GM21717 (cell line): ENCODE measurements at regions not wholly inside any gene's neighbourhood (a gene's known extent, or its start where the extent isn't known, plus 50 kb on each side); places are given as distances from the start of the nearest gene placed in this dataset.

Experiments
- ATAC-seq: cut with Tn5 transposase; IDR thresholded peaks from one replicate; pipeline ENCODE4 v1.9.1; 2021; ENCODE audit warnings: mild to moderate bottlenecking, moderate library complexity; ENCODE audit not compliant: unreplicated experiment

DNA sequence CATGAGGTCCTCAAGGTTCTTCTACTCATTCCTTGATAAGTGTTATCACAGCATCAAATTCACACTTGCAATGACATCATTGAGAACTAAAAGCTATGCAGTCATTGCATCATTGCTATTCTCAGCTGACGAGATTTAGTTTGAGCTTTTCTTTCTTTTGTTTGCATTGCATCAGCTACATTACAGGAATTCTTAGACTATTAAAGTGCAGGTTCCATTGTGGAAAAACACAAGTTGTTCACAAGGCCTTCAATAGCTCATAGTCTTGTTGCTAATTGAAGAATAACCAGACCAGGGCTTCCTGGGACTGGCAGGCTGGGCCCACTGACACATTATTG, 139.3 kb downstream of the CXCL12 start:
- ATAC-seq, result no peak

DNA sequence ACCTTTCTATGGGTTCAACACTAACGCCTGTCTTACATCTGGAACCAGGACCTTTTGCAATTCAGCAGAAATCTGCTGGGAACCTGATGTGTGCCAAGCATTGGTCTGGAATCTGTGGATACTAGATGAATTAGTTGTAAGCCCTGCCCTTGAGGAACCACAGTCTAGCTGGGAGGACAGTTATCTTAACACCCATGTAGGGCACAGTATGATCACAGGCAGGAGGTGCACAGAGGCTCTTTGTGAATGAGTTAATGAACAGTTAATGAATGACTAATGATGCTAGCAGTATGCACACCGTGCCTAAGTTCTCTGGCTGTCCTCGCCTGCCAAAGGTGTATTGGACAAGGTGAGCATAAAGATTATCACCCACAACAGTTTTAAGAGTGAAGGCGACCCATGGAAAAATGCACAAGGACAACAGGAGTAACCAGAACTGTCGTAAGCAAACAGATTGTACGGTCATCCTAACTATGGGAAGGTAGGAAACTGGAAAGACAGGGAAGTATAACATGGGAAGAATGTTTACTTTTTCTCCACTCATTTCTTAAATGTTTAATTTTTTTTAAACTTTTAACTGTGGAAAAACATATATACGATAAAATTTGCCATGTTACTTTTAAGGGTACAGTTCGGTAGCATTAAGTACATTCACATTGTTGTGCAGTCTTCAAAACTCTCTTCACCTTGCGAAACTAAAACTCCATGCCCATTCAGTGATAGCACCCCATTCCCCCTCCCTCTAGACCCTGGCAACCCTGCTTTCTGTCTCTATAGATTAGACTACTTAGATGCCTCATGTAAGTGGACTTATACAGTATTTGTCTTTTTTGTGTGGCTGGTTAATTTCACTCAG, 139.9 kb downstream of the CXCL12 start:
- ATAC-seq, result no peak

DNA sequence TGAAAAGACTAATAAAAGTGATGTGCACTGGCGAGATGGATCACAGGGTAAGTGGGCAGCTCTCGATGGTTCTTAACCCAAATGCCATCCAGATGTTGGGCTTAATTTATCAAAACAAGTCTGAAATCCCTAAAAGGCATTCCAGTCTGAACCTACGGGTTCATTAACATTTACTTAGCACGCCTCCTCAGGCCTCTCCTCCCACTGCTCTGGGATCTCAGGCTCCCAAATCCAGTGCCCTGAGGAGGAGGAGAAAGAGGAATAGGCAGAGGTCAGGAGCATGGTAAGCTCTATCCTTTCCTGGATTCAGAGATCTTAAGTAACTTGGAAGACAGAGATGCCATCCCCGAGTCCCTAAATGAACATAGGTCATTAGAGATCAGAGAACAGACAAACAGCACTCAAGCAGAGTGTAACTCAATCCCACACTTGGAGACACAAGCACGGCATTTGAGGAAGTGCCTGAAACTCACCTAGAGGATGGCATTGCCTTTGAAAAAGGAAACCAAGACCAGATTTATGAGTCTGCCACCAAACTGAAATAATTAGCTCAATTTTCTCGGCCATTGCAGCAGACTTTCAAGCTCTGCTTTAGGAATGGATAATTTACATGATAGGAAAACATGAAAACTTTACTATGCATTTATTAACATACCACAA, 140.9 kb downstream of the CXCL12 start:
- ATAC-seq, result no peak

DNA sequence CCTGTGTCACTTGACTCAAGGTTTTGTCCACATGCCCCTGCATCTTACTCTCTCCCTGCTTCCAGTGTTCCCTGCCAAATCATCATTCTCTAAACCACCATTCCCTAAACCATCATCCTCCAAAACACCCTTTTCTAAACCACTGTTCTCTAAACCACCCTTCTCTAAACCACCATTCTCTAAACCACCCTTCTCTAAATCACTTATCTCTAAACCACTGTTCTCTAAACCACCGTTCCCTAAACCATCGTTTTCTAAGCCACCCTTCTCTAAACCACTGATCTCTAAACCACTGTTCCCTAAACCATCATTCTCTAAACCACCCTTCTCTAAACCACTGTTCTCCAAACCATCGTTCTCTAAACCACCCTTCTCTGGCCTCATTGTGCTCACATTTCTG, 142.1 kb downstream of the CXCL12 start:
- no peak for ATAC-seq

DNA sequence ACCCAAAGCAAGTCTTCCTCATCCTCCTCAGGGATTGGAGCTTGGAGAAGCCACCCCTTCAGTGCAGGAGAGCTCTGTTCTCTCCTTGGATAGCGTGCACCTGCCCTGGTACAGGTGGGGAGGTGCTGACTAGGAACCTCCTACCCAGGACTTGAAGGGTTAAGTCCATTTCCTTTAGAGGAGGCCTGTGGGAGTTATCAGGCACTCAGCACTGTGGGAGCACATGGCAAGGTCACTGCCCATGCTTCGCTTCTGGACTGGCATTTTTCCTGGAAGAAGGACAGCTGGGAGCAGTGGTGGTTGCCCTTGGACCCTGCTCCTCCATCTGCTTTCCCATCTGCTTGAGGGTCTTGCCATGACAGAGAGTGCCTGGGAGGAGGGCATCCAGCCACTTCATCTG, 142.8 kb downstream of the CXCL12 start:
- no peak for ATAC-seq

DNA sequence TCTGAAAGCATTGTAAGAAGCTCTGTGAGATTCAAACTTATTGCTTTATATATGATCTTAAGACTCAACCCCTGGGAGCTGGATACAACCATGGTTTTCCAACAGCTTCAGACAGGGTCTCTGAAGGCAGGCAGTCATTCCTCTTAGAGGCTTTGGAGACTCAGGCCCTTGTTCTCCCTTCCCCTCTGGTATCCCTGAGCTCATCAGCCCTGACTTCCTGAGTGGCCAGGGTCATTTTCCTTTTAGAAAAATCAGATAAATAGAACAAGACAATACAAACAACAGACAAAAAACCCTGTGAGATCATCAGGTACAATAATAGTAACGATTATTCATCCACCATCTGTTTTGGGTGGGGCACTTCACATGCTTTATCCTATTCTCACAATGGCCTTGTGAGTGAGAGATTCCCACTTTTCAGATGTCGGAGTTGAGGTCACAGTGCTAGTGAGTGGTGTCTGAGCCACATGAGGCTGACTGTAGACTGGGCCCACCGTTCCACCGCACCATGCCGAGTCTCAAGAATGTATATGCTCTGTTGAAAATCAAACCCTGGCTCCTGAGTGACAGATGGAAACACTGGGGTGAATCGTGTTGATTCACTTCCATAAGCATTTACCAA, 144.2 kb downstream of the CXCL12 start:
- ATAC-seq, result no peak

DNA sequence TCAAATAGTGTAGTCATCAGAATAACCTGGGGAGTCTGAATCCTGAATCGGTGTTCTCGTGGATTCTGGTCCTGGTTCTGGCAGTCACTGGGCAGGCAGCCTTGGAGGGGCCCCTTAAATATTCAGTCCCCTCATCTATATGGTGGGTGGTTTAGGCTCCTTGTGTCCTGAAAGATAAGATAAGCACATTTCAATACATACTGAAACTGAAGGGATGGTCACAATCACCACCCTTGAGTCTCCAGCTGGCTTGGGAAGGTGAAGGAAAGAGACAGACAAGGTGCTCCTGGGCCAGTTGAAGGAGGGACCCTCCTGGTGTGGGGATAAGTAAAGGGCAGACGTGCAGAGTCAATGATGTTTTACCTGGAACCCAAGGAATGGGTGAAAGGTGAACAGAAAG, 146.7 kb downstream of the CXCL12 start:
- no peak for ATAC-seq

DNA sequence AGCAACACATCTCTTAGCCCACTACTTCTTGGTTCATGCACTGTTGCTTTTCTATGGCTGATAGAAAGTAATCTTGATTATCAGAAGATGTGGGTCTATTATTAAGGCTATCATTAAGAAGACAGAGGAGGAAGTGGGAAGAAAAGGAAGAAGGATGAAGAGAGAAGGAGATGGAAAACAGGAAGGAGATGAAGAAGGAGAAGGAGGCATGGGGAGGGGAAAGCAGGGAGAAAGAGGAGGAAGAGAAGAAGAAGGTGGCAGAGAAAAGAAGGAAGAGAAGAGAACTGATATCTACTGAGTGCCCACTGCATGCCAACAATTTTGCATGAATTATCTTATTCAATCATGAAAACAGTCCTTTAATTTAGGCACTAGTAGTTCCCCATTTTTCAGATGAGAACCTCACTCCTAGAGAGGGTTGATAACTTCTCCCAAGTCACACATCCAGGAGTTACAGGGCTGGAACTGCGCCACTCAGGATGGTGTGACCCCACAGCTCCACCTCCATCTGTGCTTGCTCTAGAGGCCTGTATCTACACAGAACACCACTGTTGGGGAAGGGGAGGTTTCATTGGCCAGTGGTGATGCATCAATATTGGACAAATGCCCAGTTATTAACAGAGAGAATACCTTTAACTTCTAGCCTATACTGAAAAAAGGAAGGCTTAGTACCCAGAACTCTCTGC, 147.4 kb downstream of the CXCL12 start:
- ATAC-seq, result no peak

DNA sequence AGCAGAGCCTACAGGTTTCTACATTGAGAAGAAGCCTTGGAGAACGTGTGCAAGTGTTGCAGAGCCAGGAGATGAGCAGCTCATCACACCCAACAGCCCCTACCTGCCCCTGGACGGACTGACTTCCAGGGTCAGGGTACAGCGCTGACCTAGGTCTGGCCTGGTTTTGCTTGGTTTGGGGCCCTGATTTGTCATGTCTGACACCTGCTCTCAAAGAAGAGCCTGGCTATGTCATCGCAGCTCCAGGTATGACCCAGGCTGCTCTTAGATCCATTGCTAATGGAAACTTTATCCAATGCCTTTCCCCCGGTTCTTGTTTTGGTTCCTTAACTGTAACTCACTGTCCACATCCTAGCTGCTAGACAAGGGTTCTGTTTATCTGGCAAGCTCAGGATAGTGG, 149.5 kb downstream of the CXCL12 start:
- no peak for ATAC-seq

DNA sequence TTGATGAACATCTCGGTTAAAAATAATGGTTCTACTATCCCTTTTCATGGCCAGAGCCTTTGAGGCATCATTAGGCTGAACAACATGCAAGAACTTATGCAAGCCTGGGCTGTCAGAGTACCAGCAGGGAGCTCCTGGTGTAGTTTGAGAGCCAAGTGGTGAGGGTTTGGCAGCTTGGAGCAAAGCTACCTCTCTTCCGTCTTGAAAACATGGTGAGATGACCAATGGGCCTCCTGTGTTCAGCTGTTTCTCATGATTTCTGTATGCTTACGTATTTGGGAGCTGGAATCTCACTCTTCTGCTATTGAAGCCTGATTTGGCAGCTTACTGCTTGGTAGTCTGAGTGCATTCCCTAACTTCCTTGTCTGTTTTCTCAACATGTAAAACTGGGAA, 150.4 kb downstream of the CXCL12 start:
- no peak for ATAC-seq

DNA sequence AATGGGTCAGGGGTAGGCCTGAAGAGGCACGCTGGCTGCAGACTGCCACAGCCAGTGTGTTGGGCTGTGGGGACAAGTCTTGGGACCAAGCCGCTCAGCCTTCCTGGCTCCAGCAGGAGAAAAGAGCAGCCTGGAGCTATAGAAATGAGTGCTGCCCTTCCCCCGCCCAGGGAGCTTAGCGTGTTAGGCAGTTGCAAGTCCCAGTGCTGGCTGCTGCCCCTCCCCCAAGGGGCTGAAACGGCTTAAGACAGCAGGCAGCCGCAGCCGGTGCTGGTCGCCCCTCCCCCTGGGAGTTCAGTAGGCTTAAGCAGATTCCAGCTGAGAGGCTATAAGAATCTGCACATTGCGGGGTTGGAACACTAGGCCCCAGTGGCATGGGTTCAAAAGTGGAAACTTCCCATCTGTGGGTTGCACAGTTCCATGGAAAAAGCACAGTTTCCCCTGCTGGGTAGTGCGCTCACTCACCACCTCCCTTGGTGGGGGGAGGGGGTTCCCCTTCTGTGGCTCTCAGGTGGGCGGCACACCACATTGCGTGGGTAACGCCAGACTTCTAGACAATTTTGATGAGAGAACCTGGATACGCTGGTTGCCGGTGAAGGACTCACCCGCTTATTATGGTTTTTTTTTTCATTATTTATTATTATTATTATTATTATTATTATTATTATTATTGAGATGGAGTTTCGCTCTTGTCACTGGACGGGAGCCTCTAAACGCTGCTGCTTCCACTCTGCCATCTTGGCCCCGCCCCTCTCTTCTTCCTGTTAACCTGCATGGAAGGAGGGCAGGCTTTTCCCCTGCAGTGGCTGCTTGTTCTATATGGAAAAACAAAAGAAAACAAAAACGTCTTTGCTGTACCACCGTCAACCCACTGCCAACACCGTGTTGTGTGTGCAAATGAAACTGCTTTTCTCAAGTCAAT, 151.1 kb downstream of the CXCL12 start:
- ATAC-seq, result no peak

DNA sequence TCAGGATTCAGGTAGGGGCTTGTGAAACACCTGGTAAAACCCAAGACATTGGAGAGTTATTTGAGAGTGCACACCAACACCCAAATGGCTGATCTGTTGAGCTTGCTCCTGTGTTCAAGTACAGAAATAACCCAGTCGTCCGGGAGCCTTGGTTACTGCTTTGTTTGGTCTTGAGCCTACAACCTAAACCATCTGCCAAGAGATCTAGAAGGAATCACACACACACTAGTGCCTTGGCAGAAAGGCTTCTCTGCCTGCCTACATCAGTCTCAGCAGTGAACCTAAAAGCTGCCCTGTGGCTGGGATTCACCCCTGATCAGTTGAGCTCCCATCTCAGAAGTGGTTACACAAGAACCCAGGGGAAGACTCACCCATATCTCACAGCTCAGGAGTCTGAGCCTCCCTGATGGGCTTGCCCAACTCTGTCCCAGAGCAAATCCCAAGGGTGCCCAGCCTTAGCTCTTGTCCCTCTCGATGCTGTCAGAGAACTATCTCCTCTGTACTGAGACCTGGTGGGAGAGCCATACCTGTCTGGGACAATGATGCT, 167.6 kb downstream of the CXCL12 start:
- ATAC-seq, result no peak

DNA sequence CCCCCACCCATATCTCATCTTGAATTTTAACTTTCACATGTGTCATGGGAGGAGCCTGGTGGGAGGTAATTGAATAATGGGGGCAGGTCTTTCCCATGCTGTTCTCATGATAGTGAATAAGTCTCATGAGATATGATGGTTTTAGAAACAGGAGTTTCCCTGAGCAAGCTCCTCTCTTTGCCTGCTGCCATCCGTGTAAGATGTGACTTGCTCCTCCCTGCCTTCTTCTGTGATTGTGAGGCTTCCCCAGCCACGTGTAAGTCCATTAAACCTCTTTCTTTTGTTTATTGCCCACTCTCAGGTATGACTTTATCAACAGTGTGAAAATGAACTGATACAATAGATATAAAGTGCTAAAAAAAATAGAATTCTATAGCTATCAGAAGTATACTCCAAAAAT, 168.8 kb downstream of the CXCL12 start:
- ATAC-seq, result no peak

DNA sequence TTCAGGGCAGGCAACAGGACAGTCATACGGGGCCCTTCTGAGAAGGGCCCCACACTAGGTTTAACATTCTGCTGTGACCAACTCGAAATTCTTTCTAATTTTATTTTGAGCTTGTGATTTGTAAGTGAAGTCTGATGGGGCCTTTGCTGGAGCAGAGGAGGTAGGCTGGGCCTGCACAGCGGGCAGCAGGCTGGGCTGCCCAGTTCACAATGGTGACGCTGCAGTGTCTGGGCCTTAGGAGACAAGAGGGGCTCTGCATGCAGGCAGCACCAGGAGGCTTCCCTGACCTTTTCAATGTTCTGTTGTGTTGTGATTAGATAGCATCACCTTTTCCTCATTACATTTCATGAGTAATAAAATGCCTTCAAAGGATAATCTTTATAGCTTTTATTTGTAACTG, 175.1 kb downstream of the CXCL12 start:
- ATAC-seq, result no peak

DNA sequence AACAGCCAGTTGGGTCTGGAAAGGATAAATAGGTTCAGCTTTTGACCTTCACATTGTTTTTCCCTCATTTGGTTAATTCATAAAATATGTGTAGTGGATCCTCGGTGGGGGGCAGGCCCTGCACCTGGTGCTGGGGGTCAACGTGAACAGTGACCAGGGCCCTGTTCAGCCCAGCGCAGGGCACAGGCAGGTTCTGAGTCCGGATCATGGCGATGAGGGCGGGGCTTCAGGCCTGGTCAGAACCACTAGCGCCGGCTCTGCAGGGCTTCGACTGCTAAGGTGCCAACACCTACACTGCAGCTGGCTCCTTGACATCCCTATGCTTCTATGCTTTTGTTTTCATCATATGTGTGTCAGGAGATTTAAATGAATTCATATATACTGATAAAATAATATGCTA, 177.7 kb downstream of the CXCL12 start:
- no peak for ATAC-seq

DNA sequence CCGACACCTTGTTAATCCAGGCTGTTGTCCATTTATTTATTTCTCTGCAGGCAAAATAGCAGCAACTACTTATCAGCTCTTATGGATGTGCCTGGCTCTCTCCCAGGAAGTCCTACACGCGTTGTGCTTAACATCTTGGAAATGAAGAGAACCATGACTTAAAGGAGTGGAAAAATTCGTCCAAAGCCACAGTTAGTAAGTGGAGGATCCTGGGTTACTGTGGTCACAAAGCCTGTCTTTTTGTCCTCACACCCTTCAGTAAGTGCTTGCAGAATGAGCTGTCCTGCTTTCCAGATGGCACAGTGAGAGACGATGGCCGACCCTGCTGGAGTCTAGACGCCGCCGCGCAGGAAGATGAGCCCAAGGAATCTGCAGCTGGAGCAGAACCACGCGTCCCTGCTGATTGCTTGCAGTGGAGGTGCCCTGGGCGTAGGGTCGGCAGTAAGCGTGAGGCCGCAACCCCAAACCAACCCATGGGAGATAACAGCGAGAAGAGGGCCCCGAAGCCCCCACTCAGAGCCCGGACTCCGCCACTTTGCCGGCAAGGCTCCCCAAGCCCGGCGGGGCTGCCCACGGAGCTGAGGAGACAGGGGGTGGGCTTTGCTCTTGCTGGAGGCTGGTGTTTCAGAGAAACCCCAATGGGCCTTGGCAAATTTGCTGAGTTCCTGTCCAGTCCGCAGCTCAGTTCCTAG, 178.6 kb downstream of the CXCL12 start:
- no peak for ATAC-seq

DNA sequence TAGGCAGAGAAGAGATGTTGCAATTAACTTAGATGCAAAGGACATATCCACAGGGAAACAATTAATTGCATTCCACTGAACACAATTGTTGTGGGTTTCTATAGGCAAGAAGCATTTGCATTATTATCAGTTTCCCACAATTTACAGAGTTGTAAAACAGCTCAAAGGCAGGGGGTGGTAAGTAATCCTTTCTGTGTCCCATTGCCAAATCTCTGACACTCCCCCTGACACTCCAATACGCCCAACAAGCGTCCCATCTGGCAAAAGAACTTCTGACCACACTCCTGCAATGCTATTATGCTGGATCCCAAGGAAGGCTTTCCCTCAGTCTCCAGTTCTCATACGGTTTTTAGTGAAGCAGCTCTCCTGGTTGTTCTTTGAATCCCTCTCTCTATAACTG, 179.8 kb downstream of the CXCL12 start:
- no peak for ATAC-seq

DNA sequence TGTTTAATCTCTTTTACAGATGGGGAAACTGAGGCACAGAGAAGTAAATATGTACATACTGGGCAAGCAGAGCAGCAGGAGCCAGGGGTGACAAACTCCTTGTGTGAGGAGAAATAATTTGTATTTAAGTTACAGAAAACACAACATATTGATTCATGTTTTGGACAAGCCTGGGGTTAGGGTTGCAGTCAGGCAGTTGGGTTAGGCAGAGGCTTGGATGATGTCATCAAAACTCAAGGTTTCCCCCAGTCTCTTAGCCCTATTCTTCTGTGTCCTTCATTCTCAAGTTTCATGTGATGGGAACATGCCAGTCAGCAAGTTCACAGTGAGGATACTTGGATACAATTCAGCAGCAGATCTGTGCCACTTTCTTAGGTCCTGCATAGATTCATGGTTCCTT, 181.4 kb downstream of the CXCL12 start:
- no peak for ATAC-seq

DNA sequence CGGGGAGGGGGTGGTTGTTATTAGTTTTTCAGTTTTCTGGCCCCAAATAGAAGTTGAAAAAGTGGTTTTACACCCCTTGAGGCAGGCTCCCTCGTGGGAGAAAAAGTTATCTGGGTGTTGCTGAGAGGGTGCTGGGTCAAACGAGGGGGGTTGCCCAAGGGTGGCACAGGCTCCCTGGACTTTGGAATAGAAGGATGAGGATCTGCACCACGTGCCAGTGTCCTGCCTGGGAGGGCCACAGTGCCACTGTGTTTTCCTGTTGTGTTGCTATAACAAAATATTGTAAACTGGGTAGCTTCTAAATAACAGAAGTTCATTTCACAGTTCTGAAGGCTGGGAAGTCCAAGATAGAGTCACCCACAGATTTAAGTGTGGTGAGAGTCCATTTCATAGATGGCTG, 181.9 kb downstream of the CXCL12 start:
- no peak for ATAC-seq

DNA sequence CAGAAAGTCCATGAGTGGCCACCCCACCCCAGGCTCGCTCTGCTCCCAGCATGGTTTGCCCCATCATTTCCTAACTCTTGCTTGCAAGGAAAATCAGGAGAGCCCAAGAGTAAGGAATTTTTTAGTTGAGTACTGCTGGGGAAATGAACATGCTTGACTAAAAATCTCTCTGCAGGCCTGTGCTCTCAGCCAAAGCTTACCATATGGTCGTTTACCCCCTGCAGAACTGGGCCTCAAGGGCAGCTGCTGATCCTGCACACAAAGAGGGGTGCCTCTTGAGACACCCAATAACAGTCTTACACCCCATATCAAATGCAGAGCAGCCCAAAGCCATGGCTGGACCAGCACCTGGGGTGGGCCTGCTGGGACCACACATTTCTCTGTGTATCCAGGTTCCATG, 183.2 kb downstream of the CXCL12 start:
- no peak for ATAC-seq
